Testis (tissue), 2 donors: ENCODE measurements at regions not wholly inside any gene's neighbourhood (a gene's known extent, or its start where the extent isn't known, plus 50 kb on each side); places are given as distances from the start of the nearest gene placed in this dataset.

Source experiments
- CTCF ChIP-seq, 3 experiments: fragments of 450-650 bp in 2 of 3; fragments of 200-600 bp in 1 of 3; sonication (generic) in 1 of 3; IDR thresholded peaks; one replicate each; pipeline ENCODE4 v1.5.1; 2016 to 2019; ENCODE audit warnings: antibody characterized with exemption in 3 of 3, mild to moderate bottlenecking in 2 of 3, moderate library complexity in 1 of 3
- POLR2A ChIP-seq: fragments of 450-650 bp; IDR thresholded peaks from one replicate; pipeline ENCODE4 v1.6.1; 2017; ENCODE audit warnings: antibody characterized with exemption, mild to moderate bottlenecking, moderate library complexity

GRCh38 chr10:10146604-10147003, 871.1 kb upstream of the CELF2 start:
- TF ChIP-seq CTCF (IDR thresholded peaks at IDR 0.05) (no peak), POLR2A (no peak)
